HG03196 (cell line): ENCODE measurements at regions not wholly inside any gene's neighbourhood (a gene's known extent, or its start where the extent isn't known, plus 50 kb on each side); places are given as distances from the start of the nearest gene placed in this dataset.
A peak's percentile ranks its signal among the peaks of the same experiment; 100 is the strongest.

Source experiments
- ATAC-seq: cut with Tn5 transposase; IDR thresholded peaks from one replicate; pipeline ENCODE4 v1.9.1; 2021; ENCODE audit not compliant: unreplicated experiment

DNA sequence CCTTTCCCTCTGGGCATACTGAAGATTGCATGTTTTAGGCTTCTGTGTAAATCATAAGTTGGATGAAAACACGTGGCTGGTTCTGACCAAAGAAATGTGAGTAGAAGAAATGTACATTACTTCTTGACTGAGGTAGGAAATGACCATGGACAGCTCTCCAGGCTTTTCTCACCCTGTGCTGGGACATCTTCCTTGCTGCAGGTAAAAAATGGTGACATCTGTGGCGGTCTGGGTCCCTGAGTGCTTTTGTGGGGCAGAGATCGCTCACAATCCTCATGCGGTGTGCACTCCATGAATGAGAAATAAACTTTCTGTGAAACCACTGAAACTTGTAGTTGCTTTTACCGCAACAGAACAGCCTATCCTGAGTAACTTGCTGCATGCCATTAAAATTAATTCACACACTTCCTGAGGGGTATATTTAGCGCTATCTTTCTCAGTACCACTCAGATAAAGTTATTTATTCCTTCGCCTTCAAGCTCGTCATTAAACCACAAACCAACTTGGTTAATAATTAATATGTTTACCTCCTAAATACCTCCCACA lies 730.4 kb downstream of the EFNA5 start:
- no peak for ATAC-seq

DNA sequence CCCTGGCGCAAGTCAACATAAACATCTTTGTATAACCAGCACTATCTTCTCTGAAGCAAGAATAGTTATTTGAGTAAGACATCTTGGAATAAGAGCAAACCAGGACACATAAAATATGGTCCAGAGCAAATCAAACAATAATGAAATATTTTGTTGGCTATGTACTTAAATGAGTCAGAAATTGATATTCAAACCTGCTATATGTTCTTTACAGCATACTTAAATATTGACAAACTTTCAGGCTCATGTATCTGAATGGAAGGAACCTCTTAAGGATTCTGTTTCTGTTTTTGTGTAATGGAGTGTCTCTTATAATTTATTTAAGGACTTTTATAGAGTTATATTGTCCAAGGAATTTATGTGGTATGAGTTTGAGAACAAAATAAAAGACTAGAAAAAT lies 747.3 kb downstream of the EFNA5 start:
- ATAC-seq = no peak

GRCh38 chr5:106921567-106921966 lies 749.2 kb downstream of the EFNA5 start:
- no peak for ATAC-seq

- ATAC-seq = no peak
These were observed 760.3 kb downstream of the EFNA5 start for GRCh38 chr5:106910486-106910885.

GRCh38 chr5:106909716-106910115 lies 761.0 kb downstream of the EFNA5 start:
- no peak for ATAC-seq

GRCh38 chr5:106907979-106908378 lies 762.8 kb downstream of the EFNA5 start:
- no peak for ATAC-seq

DNA sequence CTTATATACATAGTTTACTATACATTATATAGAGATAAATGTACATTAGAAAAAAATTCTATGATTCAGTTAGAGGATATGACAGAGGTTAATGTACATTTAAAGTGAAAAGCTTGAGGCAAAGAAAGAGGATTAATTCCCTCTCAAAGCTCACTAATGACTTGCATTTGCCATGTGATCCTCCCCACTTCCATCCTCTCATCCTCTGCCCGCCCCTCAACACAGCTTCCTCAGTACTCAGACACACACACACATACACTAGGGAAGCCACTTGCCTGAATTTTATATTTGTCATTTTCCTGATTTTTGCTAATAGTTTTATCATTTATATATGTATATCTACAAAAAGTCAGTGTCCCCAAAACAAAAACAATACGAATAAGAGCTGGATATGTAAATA lies 764.5 kb downstream of the EFNA5 start:
- no peak for ATAC-seq

DNA sequence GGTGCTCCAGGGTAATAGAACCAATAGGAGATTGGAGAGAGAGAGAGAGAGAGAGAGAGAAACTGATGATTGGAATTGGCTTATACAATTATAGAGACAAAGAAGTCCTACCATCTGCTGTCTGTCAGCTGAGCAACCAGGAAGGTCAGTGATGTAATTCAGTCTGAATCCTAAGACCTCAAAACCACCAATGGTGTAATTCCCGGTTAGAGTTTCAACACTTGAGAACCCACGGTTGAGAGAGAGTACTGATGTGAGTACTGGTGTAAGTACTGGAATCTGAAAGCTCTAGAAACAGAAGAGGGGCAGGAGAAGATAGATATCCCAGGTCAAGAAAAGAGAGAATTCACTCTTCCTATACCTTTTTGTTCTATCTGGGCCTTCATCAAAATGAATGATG lies 775.8 kb downstream of the EFNA5 start:
- ATAC-seq = no peak

- no peak for ATAC-seq
These were observed 788.7 kb downstream of the EFNA5 start for GRCh38 chr5:106882035-106882434.

- ATAC-seq = no peak
These were observed 790.1 kb downstream of the EFNA5 start for GRCh38 chr5:106880656-106881055.

GRCh38 chr5:106877881-106878280 lies 792.9 kb downstream of the EFNA5 start:
- no peak for ATAC-seq

DNA sequence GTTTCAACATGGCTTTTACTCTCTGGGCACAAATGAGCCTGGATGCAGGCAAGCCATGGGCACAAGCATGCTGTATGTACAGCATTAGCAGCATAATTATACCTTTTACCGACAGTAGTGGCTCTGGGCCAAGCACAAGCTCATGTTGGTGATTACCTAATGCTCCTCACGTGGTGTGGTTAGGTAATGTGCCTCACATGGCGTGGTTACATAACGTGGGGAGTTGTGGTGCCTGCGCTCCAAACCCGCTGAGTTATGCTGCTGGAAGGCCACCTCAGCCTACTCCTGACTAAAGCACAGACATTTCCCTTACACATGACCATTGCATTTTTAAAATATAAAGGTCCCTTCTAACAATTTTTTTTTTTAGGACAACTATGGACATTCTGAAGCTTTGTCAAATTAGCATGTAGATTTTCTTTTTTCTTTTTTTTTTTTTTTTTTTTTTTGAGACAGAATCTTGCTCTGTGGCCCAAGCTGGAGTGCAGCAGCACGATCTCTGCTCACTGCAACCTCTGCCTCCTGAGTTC lies 794.0 kb downstream of the EFNA5 start:
- ATAC-seq = no peak

DNA sequence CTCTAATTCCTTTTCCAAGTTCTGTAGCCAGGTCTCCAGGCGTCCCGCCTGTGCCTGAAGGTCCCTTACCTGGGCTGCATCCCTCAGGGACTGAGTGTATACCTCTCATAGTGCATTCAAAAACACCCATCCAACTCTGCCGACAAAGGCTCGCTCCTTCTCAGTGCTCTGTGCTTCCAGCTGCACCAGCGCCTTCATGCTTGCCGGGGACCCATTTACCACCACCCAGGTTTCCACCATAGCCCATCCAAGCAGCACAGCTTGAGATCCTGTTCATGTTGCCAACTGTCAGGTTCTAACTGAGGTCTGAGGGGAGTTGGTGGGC lies 794.5 kb downstream of the EFNA5 start:
- no peak for ATAC-seq

GRCh38 chr5:106875591-106876297 lies 795.0 kb downstream of the EFNA5 start:
- peak; percentile 54 for ATAC-seq

DNA sequence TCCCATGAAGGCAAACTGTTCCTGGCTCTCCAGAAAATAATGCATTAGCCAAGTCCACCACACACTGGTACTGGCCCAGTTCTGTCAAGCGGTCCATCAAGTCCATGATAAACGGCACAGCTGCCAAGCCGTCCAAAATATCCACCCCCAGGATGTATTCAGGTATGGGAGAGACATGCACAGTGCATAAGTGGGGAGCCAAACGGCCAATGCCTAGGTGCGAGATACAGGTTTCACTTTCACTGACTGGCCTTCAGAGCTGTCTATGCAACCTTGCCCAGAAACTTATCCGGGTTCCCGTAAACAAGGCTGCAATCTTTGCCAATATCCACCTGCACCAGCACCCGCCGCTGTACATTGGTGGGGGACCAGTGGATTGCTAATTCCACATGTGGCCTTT lies 795.8 kb downstream of the EFNA5 start:
- no peak for ATAC-seq

DNA sequence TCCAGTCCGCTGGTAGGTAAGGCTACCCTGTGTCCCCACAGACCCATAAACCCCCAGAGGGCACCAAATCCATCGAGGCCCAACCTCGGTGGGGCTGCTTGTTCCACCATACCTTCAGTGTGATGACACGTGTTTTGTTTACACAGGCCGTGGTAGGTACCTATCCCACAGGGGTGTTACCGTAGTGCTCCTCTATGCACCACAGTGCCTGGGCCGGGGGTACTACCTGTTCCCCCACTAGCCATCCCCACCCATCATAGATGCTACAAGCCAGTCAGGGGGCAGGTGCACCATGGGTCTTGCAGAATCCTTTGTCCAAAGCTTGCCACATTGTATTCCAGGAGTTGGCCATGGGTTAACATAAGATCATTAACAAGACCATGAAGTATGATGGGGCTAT lies 796.2 kb downstream of the EFNA5 start:
- no peak for ATAC-seq

GRCh38 chr5:106873568-106873967 lies 797.2 kb downstream of the EFNA5 start:
- ATAC-seq = no peak

- ATAC-seq = no peak
These were observed 805.5 kb downstream of the EFNA5 start for GRCh38 chr5:106865279-106865678.

- ATAC-seq = no peak
These were observed 808.1 kb downstream of the EFNA5 start for GRCh38 chr5:106862450-106863193.

DNA sequence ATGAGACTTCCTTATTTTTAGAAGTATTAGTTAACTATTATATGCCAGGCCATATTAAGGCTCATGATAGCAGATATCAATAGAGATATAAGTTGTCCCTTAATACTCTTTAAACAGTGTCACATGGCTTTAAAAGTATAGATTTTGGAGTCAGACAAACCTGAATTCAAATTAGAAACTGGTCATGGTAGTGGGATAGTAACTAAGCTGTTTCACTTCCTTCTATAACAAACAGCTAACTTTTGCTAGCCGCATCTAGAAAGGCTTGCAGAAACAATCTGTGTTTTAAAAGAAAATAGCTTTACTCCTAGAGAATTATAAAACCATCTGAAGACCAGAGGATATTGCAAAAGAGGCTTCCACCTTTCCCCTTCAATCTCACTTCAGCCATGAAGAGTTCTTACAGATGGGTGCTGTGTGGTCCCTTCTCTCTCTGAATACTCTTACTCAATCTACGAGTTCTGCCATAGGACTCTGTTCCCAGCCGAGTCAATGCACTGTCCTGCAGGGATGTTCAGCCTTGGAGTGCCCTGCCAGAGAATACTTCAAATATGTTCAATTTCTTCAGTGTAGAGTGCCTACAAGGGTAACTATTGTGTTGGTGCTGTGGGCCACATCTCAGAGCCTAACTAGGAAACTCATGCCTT lies 810.2 kb downstream of the EFNA5 start:
- no peak for ATAC-seq

DNA sequence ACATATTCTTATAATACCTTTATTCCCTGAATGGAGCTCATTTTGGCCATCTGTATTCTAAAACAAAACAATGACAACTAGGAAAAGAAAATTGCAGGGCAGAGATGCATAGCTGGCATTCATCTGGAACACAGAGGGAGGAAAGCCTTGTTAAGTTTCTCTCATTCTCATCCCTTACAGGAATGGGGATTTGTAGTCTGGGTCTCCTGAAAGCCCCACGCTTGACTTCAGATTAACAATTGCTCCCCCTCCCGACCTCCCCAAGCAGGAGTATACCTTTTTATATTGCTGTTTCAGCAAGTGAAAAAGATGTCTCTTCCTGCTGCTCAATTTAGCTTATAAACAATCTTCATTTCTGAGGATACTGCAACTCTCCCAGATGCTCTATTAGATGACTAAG lies 812.1 kb downstream of the EFNA5 start:
- no peak for ATAC-seq

DNA sequence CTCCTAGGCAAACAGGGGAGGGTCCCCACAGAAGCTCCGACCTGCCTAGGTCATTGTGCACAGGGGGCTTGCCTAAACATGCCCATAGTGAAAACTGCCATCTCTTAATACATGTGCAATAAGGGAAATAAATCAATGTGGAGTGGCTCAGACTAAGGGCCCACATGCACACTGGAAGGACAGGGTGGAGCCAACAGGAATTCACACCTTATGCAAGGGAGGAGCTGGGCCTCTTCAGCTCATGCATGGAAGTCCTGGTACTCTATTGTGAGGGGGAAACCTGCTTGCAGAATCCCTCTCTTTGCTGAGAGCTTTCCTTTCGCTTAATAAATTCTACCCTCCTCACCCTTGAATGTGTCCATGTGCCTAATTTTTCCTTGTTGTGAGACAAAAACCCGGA lies 815.8 kb downstream of the EFNA5 start:
- ATAC-seq = no peak
